ENCODE measurements at regions not wholly inside any gene's neighbourhood (a gene's known extent, or its start where the extent isn't known, plus 50 kb on each side); places are given as distances from the start of the nearest gene placed in this dataset.

- TF ChIP-seq, protein P1, sequence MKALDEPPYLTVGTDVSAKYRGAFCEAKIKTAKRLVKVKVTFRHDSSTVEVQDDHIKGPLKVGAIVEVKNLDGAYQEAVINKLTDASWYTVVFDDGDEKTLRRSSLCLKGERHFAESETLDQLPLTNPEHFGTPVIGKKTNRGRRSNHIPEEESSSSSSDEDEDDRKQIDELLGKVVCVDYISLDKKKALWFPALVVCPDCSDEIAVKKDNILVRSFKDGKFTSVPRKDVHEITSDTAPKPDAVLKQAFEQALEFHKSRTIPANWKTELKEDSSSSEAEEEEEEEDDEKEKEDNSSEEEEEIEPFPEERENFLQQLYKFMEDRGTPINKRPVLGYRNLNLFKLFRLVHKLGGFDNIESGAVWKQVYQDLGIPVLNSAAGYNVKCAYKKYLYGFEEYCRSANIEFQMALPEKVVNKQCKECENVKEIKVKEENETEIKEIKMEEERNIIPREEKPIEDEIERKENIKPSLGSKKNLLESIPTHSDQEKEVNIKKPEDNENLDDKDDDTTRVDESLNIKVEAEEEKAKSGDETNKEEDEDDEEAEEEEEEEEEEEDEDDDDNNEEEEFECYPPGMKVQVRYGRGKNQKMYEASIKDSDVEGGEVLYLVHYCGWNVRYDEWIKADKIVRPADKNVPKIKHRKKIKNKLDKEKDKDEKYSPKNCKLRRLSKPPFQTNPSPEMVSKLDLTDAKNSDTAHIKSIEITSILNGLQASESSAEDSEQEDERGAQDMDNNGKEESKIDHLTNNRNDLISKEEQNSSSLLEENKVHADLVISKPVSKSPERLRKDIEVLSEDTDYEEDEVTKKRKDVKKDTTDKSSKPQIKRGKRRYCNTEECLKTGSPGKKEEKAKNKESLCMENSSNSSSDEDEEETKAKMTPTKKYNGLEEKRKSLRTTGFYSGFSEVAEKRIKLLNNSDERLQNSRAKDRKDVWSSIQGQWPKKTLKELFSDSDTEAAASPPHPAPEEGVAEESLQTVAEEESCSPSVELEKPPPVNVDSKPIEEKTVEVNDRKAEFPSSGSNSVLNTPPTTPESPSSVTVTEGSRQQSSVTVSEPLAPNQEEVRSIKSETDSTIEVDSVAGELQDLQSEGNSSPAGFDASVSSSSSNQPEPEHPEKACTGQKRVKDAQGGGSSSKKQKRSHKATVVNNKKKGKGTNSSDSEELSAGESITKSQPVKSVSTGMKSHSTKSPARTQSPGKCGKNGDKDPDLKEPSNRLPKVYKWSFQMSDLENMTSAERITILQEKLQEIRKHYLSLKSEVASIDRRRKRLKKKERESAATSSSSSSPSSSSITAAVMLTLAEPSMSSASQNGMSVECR (CRISPR knock-in tag; IDR thresholded peaks at IDR 0.05) = no peak
These were observed 218.7 kb upstream of the PIEZO2 start (continued) for GRCh38 chr18:11368020-11368419.

DNA sequence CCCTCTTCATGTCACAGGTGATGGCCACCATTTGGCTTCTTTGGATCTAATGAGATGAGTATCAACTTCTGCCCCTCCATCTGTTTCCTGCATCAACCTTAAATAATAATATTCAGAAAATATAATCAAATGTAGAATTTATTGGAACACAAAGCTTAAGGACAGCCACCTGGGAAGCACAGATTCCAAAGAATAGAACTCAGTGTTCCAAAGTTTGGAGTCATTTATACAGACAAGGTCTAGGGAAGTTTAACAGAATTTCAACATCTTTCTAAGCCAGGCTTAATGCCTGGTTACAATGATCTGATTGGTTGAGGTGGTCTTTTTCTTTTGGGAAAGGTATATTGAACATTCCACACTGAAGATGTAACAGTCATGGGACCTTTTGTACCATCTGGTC lies 218.0 kb upstream of the PIEZO2 start:
- Histone ChIP-seq H3K27me3 (ENCODE audit: control insufficient read depth in 2 of 2, insufficient read depth in 2 of 2, low read length in 2 of 2) (no peaks in the 10 kb centered on the region), H3K9ac (ENCODE audit: insufficient read depth in 1 of 2, low read depth in 2 of 2, low read length in 2 of 2) (no peak overlapping the region), H3K79me2 (ENCODE audit: control insufficient read depth, insufficient read depth, low read length) (no peaks in the 10 kb centered on the region), H3K9me1 (ENCODE audit: control insufficient read depth, insufficient read depth, low read length) (no peaks in the 10 kb centered on the region), H2AFZ (ENCODE audit: low read depth, low read length) (no peak overlapping the region), H4K20me1 (replicated peaks; ENCODE audit: control insufficient read depth, insufficient read depth, low read length) (no peaks in the 10 kb centered on the region), H3K9me3 (replicated peaks; ENCODE audit: control insufficient read depth, insufficient read depth, low read depth, low read length) (no peaks in the 10 kb centered on the region), H3K27ac (ENCODE audit: extremely low read depth, low read depth, low read length) (no peak overlapping the region), H3K4me1 (replicated peaks in 1 of 2; ENCODE audit: control insufficient read depth in 2 of 2, insufficient read depth in 2 of 2, low read length in 2 of 2) (no peaks in the 10 kb centered on the region), H3K4me2 (ENCODE audit: insufficient read depth, low read length) (no peak overlapping the region), H3K4me3 (no peak overlapping the region), H3K36me3 (ENCODE audit: control insufficient read depth, insufficient read depth, low read length) (no peaks in the 10 kb centered on the region)
- ATAC-seq (no peak), DNase-seq (ENCODE audit: extremely low read depth in 1 of 4, low spot score in 3 of 4) (no peak), FAIRE-seq (no peak)
- intact Hi-C loops (cut with micrococcal nuclease) = no loop called here
- no TSS peak for BruUV-seq (replicated peaks)
- in situ Hi-C loops (cut with MboI) = no loop called here
- POLR2A ChIA-PET = interaction anchor here (0.6 kb wide), 1 partner anchor 34 kb away, joined by 3 read pairs; no protein-coding TSS in a partner anchor
- CTCF ChIA-PET (ENCODE audit: low intra/inter-chr PET ratio) = no interaction called here
- TF ChIP-seq ZKSCAN3 (CRISPR knock-in tag; IDR thresholded peaks at IDR 0.05) (no peak), ZZZ3 (IDR thresholded peaks at IDR 0.05) (no peak), ELF4 (CRISPR knock-in tag; IDR thresholded peaks at IDR 0.05) (no peak), MCM2 (IDR thresholded peaks at IDR 0.05; ENCODE audit: low read depth) (no peak), SRSF7 (optimal IDR thresholded peaks at IDR 0.05; ENCODE audit: low read depth, low read length) (no peak), MTA3 (IDR thresholded peaks at IDR 0.05; ENCODE audit: borderline replicate concordance) (no peak), NFIC (IDR thresholded peaks at IDR 0.05) (no peak), CEBPG (CRISPR knock-in tag; IDR thresholded peaks at IDR 0.05) (no peak), CEBPG (tag; conservative IDR thresholded peaks at IDR 0.05 in 1 of 2, IDR thresholded peaks at IDR 0.05 in 1 of 2) (no peak), TEAD1 (CRISPR knock-in tag; IDR thresholded peaks at IDR 0.05) (no peak), ZBTB1 (CRISPR knock-in tag; IDR thresholded peaks at IDR 0.05; ENCODE audit: borderline replicate concordance, low read depth) (no peak)
- TF ChIP-seq, protein P1 (CRISPR knock-in tag; IDR thresholded peaks at IDR 0.05) = no peak
- TF ChIP-seq, protein P2, sequence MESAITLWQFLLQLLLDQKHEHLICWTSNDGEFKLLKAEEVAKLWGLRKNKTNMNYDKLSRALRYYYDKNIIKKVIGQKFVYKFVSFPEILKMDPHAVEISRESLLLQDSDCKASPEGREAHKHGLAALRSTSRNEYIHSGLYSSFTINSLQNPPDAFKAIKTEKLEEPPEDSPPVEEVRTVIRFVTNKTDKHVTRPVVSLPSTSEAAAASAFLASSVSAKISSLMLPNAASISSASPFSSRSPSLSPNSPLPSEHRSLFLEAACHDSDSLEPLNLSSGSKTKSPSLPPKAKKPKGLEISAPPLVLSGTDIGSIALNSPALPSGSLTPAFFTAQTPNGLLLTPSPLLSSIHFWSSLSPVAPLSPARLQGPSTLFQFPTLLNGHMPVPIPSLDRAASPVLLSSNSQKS (CRISPR knock-in tag; IDR thresholded peaks at IDR 0.05) = no peak

All from K562 (cell line).